HG03175 (cell line): ENCODE measurements at regions not wholly inside any gene's neighbourhood (a gene's known extent, or its start where the extent isn't known, plus 50 kb on each side); places are given as distances from the start of the nearest gene placed in this dataset.

Experiments used
- ATAC-seq: cut with Tn5 transposase; IDR thresholded peaks from one replicate; pipeline ENCODE4 v1.9.1; 2021; ENCODE audit warnings: mild to moderate bottlenecking, moderate library complexity; ENCODE audit not compliant: unreplicated experiment

GRCh38 chr16:86389566-86390328 lies 120.6 kb upstream of the FOXF1 start:
- no peak for ATAC-seq

- no peak for ATAC-seq
Observed at GRCh38 chr16:86390335-86390734, 120.0 kb upstream of the FOXF1 start.

GRCh38 chr16:86391486-86391885 lies 118.8 kb upstream of the FOXF1 start:
- no peak for ATAC-seq

GRCh38 chr16:86391984-86392383 lies 118.3 kb upstream of the FOXF1 start:
- ATAC-seq, result no peak

GRCh38 chr16:86392436-86393152 lies 117.7 kb upstream of the FOXF1 start:
- no peak for ATAC-seq

- no peak for ATAC-seq
Observed at GRCh38 chr16:86393907-86394626, 116.3 kb upstream of the FOXF1 start.

GRCh38 chr16:86395477-86395876 lies 114.8 kb upstream of the FOXF1 start:
- no peak for ATAC-seq

GRCh38 chr16:86396422-86396821 lies 113.9 kb upstream of the FOXF1 start:
- no peak for ATAC-seq

- no peak for ATAC-seq
Observed at GRCh38 chr16:86396901-86397311, 113.4 kb upstream of the FOXF1 start.

- no peak for ATAC-seq
Observed at GRCh38 chr16:86398201-86398600, 112.1 kb upstream of the FOXF1 start.

GRCh38 chr16:86398622-86399021 lies 111.7 kb upstream of the FOXF1 start:
- no peak for ATAC-seq

- ATAC-seq, result no peak
Observed at GRCh38 chr16:86401126-86401525, 109.2 kb upstream of the FOXF1 start.

GRCh38 chr16:86403085-86403484 lies 107.2 kb upstream of the FOXF1 start:
- ATAC-seq, result no peak

- no peak for ATAC-seq
Observed at GRCh38 chr16:86403541-86404163, 106.7 kb upstream of the FOXF1 start.

- ATAC-seq, result no peak
Observed at GRCh38 chr16:86404678-86405077, 105.6 kb upstream of the FOXF1 start.

GRCh38 chr16:86405319-86405718 lies 105.0 kb upstream of the FOXF1 start:
- no peak for ATAC-seq

- no peak for ATAC-seq
Observed at GRCh38 chr16:86406056-86406455, 104.3 kb upstream of the FOXF1 start.

- no peak for ATAC-seq
Observed at GRCh38 chr16:86408685-86409084, 101.6 kb upstream of the FOXF1 start.

GRCh38 chr16:86410081-86410480 lies 100.2 kb upstream of the FOXF1 start:
- no peak for ATAC-seq

- ATAC-seq, result no peak
Observed at GRCh38 chr16:86410529-86410928, 99.8 kb upstream of the FOXF1 start.

GRCh38 chr16:86411897-86412296 lies 98.4 kb upstream of the FOXF1 start:
- no peak for ATAC-seq
